ENCODE measurements at regions not wholly inside any gene's neighbourhood (a gene's known extent, or its start where the extent isn't known, plus 50 kb on each side); places are given as distances from the start of the nearest gene placed in this dataset.

- no peaks in the 10 kb centered on the region for H3K36me3 ChIP-seq
- in situ Hi-C loops (cut with MboI; ENCODE audit: low pct_ligation_motif_present in 1 of 4, low pct_unique_long_range_greater_than_20kb in 1 of 4, low sequenced_read_pairs in 3 of 4) (loop anchor here in 2 of 4 donors (10.0 kb wide), 2 partner anchors 233 to 243 kb away; no protein-coding TSS in a partner anchor), intact Hi-C loops (cut with DNase I; ENCODE audit: low total_unique reads) (no loop called here)
- WGBS, 2 donors (ENCODE audit: low coverage in 1 of 2) = 53 to 63% methylated on average over 3 to 4 of the region's 4 CpGs
- DNase-seq = no peak
- no peaks in the 10 kb centered on the region for H3K27me3 ChIP-seq
- no peak overlapping the region for H3K4me3 ChIP-seq
- TF ChIP-seq POLR2AphosphoS5 (IDR thresholded peaks at IDR 0.05) (no peak), POLR2A (IDR thresholded peaks at IDR 0.05) (no peak), EP300 (IDR thresholded peaks at IDR 0.05; ENCODE audit: low read depth) (no peak)
- TF ChIP-seq, protein P1, sequence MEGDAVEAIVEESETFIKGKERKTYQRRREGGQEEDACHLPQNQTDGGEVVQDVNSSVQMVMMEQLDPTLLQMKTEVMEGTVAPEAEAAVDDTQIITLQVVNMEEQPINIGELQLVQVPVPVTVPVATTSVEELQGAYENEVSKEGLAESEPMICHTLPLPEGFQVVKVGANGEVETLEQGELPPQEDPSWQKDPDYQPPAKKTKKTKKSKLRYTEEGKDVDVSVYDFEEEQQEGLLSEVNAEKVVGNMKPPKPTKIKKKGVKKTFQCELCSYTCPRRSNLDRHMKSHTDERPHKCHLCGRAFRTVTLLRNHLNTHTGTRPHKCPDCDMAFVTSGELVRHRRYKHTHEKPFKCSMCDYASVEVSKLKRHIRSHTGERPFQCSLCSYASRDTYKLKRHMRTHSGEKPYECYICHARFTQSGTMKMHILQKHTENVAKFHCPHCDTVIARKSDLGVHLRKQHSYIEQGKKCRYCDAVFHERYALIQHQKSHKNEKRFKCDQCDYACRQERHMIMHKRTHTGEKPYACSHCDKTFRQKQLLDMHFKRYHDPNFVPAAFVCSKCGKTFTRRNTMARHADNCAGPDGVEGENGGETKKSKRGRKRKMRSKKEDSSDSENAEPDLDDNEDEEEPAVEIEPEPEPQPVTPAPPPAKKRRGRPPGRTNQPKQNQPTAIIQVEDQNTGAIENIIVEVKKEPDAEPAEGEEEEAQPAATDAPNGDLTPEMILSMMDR (IDR thresholded peaks at IDR 0.05) = no peak
- no peaks in the 10 kb centered on the region for H3K4me1 ChIP-seq
- no peak overlapping the region for H3K27ac ChIP-seq
- H3K9me3 ChIP-seq = no peaks in the 10 kb centered on the region
Measured at GRCh38 chr21:17671733-17672132, 59.0 kb upstream of the BTG3 start.

GRCh38 chr21:17668479-17669140 lies 55.9 kb upstream of the BTG3 start:
- no peaks in the 10 kb centered on the region for H3K36me3 ChIP-seq
- no peak for TF ChIP-seq POLR2A (IDR thresholded peaks at IDR 0.05)
- no peak for TF ChIP-seq EP300 (IDR thresholded peaks at IDR 0.05; ENCODE audit: low read depth)
- TF ChIP-seq, protein P1 (IDR thresholded peaks at IDR 0.05) = no peak
- no peak for TF ChIP-seq POLR2AphosphoS5 (IDR thresholded peaks at IDR 0.05)

DNA sequence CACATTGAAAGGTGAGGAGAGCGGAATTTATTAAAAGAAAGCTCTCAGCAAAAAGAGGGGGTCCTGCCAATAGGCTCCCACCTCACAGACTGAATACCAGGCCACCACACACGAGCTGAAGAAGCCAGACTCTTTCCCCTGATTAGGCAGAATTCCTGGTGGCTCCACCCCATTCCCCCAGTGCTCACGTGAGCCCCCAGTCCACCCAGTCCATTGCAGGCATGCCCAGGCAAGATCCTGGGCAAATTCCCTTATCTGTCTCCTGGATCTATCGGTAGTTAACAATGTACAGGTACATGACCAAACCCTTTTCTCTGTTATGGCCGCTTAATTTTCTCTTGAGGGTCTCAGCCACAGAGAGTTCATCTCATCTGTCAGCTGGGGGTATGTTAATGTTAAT lies 54.6 kb upstream of the BTG3 start:
- H3K36me3 ChIP-seq = no peaks in the 10 kb centered on the region
- WGBS, 2 donors (ENCODE audit: low coverage in 1 of 2) = 80 to 82% methylated on average over 2 to 5 of the region's 5 CpGs
- no peaks in the 10 kb centered on the region for H3K4me1 ChIP-seq
- H3K9me3 ChIP-seq = no peaks in the 10 kb centered on the region
- intact Hi-C loops (cut with DNase I; ENCODE audit: low total_unique reads) = no loop called here
- H3K27ac ChIP-seq = no peak overlapping the region
- H3K27me3 ChIP-seq = no peaks in the 10 kb centered on the region
- in situ Hi-C loops (cut with MboI; ENCODE audit: low pct_ligation_motif_present in 1 of 4, low pct_unique_long_range_greater_than_20kb in 1 of 4, low sequenced_read_pairs in 3 of 4) = no loop called here
- no peak overlapping the region for H3K4me3 ChIP-seq
- DNase-seq = no peak
- no peak for TF ChIP-seq EP300 (IDR thresholded peaks at IDR 0.05; ENCODE audit: low read depth)
- TF ChIP-seq POLR2AphosphoS5 (IDR thresholded peaks at IDR 0.05) = no peak
- TF ChIP-seq, protein P1 (IDR thresholded peaks at IDR 0.05) = no peak
- no peak for TF ChIP-seq POLR2A (IDR thresholded peaks at IDR 0.05)

More at GRCh38 chr21:17668479-17669140, 55.9 kb upstream of the BTG3 start:
- H3K4me1 ChIP-seq = no peaks in the 10 kb centered on the region
- no peaks in the 10 kb centered on the region for H3K27me3 ChIP-seq
- no peak overlapping the region for H3K4me3 ChIP-seq
- H3K27ac ChIP-seq = no peak overlapping the region
- intact Hi-C loops (cut with DNase I; ENCODE audit: low total_unique reads) = no loop called here
- WGBS, 2 donors (ENCODE audit: low coverage in 1 of 2) = 83 to 88% methylated on average over 5 of the region's 5 CpGs
- no peaks in the 10 kb centered on the region for H3K9me3 ChIP-seq
- no peak for DNase-seq
- in situ Hi-C loops (cut with MboI; ENCODE audit: low pct_ligation_motif_present in 1 of 4, low pct_unique_long_range_greater_than_20kb in 1 of 4, low sequenced_read_pairs in 3 of 4) = no loop called here

All from transverse colon (tissue), 4 donors.